ENCODE measurements at regions not wholly inside any gene's neighbourhood (a gene's known extent, or its start where the extent isn't known, plus 50 kb on each side); places are given as distances from the start of the nearest gene placed in this dataset.
"Not testable (repeated sequence)": the region's sequence is repeated elsewhere in the genome, so short reads cannot be mapped to it uniquely, and the experiment has no call there.

GRCh38 chr16:13463619-13464018, 456.3 kb upstream of the ERCC4 start:
- no peak for DNase-seq (ENCODE audit: low read depth)

- no peak for DNase-seq (ENCODE audit: low read depth)
Measured at GRCh38 chr16:13471036-13471435, 448.9 kb upstream of the ERCC4 start.

GRCh38 chr16:13478991-13479390, 441.0 kb upstream of the ERCC4 start:
- DNase-seq (ENCODE audit: low read depth): no peak

- DNase-seq (ENCODE audit: low read depth): no peak
Measured at GRCh38 chr16:13479549-13479948, 440.4 kb upstream of the ERCC4 start.

- no peak for DNase-seq (ENCODE audit: low read depth)
Measured at GRCh38 chr16:13480801-13481200, 439.2 kb upstream of the ERCC4 start.

- DNase-seq (ENCODE audit: low read depth): no peak
Measured at GRCh38 chr16:13483121-13483520, 436.8 kb upstream of the ERCC4 start.

- DNase-seq (ENCODE audit: low read depth): not testable (repeated sequence)
Measured at GRCh38 chr16:13489416-13489815, 430.5 kb upstream of the ERCC4 start.

- no peak for DNase-seq (ENCODE audit: low read depth)
Measured at GRCh38 chr16:13492046-13492445, 427.9 kb upstream of the ERCC4 start.

GRCh38 chr16:13503960-13504635, 415.9 kb upstream of the ERCC4 start:
- DNase-seq (ENCODE audit: low read depth): no peak

GRCh38 chr16:13507530-13507929, 412.4 kb upstream of the ERCC4 start:
- DNase-seq (ENCODE audit: low read depth): no peak

GRCh38 chr16:13510425-13511151, 409.4 kb upstream of the ERCC4 start:
- DNase-seq (ENCODE audit: low read depth): no peak

- no peak for DNase-seq (ENCODE audit: low read depth)
Measured at GRCh38 chr16:13517841-13518240, 402.1 kb upstream of the ERCC4 start.

- no peak for DNase-seq (ENCODE audit: low read depth)
Measured at GRCh38 chr16:13519871-13520270, 400.1 kb upstream of the ERCC4 start.

GRCh38 chr16:13521356-13521755, 398.6 kb upstream of the ERCC4 start:
- DNase-seq (ENCODE audit: low read depth): no peak

GRCh38 chr16:13527332-13527731, 392.6 kb upstream of the ERCC4 start:
- DNase-seq (ENCODE audit: low read depth): no peak

- DNase-seq (ENCODE audit: low read depth): no peak
Measured at GRCh38 chr16:13528691-13529090, 391.3 kb upstream of the ERCC4 start.

GRCh38 chr16:13529193-13529982, 390.6 kb upstream of the ERCC4 start:
- no peak for DNase-seq (ENCODE audit: low read depth)

GRCh38 chr16:13540771-13541170, 379.2 kb upstream of the ERCC4 start:
- no peak for DNase-seq (ENCODE audit: low read depth)

- DNase-seq (ENCODE audit: low read depth): no peak
Measured at GRCh38 chr16:13542284-13542683, 377.7 kb upstream of the ERCC4 start.

- no peak for DNase-seq (ENCODE audit: low read depth)
Measured at GRCh38 chr16:13543850-13544249, 376.1 kb upstream of the ERCC4 start.

GRCh38 chr16:13545271-13545670, 374.7 kb upstream of the ERCC4 start:
- DNase-seq (ENCODE audit: low read depth): no peak

GRCh38 chr16:13550254-13550653, 369.7 kb upstream of the ERCC4 start:
- DNase-seq (ENCODE audit: low read depth): no peak
